ENCODE measurements at regions not wholly inside any gene's neighbourhood (a gene's known extent, or its start where the extent isn't known, plus 50 kb on each side); places are given as distances from the start of the nearest gene placed in this dataset.
"Not testable (repeated sequence)": the region's sequence is repeated elsewhere in the genome, so short reads cannot be mapped to it uniquely, and the experiment has no call there.

DNA sequence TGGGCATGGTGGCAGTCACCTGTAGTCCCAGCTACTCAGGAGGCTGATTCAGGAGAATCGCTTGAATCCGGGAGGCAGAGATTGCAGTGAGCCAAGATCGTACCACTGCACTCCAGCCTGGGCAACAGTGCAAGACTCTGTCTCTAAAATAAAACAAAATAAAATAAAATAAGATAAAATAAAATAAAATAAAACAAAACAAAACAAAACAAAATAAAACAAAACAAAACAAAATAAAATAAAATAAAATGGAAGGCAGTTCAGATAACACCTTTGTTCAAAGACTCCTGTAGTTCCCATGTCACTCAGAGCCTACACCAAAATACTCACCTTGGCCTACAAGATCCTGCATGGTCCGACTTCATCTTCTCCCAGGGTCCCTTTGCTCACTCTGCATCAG is 61.3 kb downstream of the SYF2 start:
- H3K9me3 Mint-ChIP-seq (ENCODE audit: insufficient read depth); DNase-seq; H3K27ac Mint-ChIP-seq; ATAC-seq; H3K36me3 Mint-ChIP-seq (ENCODE audit: low read depth); H3K4me3 Mint-ChIP-seq; H3K27me3 Mint-ChIP-seq (ENCODE audit: low read depth); POLR2A ChIA-PET; H3K4me1 Mint-ChIP-seq (ENCODE audit: low read depth); CTCF ChIA-PET: not testable (repeated sequence)

GRCh38 chr1:25170439-25170838 is 61.9 kb downstream of the SYF2 start:
- DNase-seq = no peak
- no peak for ATAC-seq
- POLR2A ChIA-PET = no interaction called here
- Mint-ChIP-seq H3K4me1 (ENCODE audit: low read depth) (no peaks in the 10 kb centered on the region), H3K4me3 (no peak overlapping the region), H3K9me3 (ENCODE audit: insufficient read depth) (no peaks in the 10 kb centered on the region), H3K27ac (no peak overlapping the region), H3K36me3 (ENCODE audit: low read depth) (no peaks in the 10 kb centered on the region), H3K27me3 (ENCODE audit: low read depth) (peaks cover 3% of the 10 kb centered on the region)
- CTCF ChIA-PET = no interaction called here

GRCh38 chr1:25169610-25170009 is 62.7 kb downstream of the SYF2 start:
- Mint-ChIP-seq H3K27ac (no peak overlapping the region), H3K9me3 (ENCODE audit: insufficient read depth) (no peaks in the 10 kb centered on the region), H3K4me3 (no peak overlapping the region), H3K36me3 (ENCODE audit: low read depth) (no peaks in the 10 kb centered on the region), H3K27me3 (ENCODE audit: low read depth) (peaks cover 6% of the 10 kb centered on the region), H3K4me1 (ENCODE audit: low read depth) (no peaks in the 10 kb centered on the region)
- POLR2A ChIA-PET = interaction anchor here (0.5 kb wide), 1 partner anchor 63 kb away, joined by 3 read pairs; no protein-coding TSS in a partner anchor
- no peak for ATAC-seq
- CTCF ChIA-PET = no interaction called here
- no peak for DNase-seq

- H3K36me3 Mint-ChIP-seq (ENCODE audit: low read depth) = no peaks in the 10 kb centered on the region
- ChIA-PET POLR2A (interaction anchor here (0.5 kb wide), 1 partner anchor 63 kb away, joined by 3 read pairs; no protein-coding TSS in a partner anchor), CTCF (no interaction called here)
- DNase-seq = no peak
- no peak overlapping the region for H3K4me3 Mint-ChIP-seq
- no peak for ATAC-seq
- no peaks in the 10 kb centered on the region for H3K9me3 Mint-ChIP-seq (ENCODE audit: insufficient read depth)
- no peaks in the 10 kb centered on the region for H3K4me1 Mint-ChIP-seq (ENCODE audit: low read depth)
- H3K27me3 Mint-ChIP-seq (ENCODE audit: low read depth) = peaks cover 7% of the 10 kb centered on the region
- no peak overlapping the region for H3K27ac Mint-ChIP-seq
Observed at GRCh38 chr1:25169168-25169567, 63.1 kb downstream of the SYF2 start.

DNA sequence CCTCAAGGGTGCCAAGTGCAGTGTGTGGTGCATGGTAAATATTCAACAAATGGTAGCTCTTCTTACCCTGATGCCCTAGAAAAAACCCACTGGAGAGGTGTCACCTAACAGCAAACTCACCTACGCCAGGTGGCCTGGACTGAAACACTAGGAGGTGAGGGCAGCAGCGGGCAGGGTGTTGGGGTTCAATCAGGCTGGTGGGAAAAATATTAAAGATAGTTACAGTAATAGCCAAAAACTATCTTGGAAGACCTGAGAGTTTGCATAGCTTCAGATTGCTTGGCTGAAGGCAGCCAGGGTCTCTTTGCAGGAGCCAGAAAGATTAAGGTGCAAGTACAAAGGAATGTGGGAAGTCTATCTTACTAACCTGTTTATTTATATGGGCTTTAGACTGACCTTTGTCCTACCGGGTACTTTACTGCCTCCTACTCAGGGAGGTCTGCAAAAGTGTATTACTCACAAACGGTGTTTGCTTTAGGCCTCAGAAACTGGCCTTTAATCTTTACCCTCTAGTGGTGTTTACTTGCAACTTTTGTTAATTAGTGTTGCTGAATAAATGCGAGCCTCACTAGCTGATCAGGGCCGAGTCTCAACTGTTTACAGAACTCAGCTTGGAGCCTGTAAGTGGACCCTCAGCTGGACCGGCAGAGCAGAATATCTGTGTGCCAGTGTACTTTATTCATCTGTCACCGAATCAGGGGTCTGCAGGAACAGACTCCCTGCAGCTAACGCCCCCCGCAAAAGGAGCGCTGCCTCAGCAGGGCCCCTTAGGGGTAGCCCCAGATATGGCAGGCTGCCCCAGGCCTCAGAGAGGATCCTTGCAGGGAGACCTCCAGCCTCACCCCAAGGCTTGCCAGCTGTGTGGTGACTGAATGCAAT is 63.9 kb downstream of the SYF2 start:
- ATAC-seq (no peak), DNase-seq (no peak)
- Mint-ChIP-seq H3K4me3 (no peak overlapping the region), H3K9me3 (ENCODE audit: insufficient read depth) (no peaks in the 10 kb centered on the region), H3K4me1 (ENCODE audit: low read depth) (no peaks in the 10 kb centered on the region), H3K27ac (no peak overlapping the region), H3K36me3 (ENCODE audit: low read depth) (no peaks in the 10 kb centered on the region), H3K27me3 (ENCODE audit: low read depth) (peaks cover 8% of the 10 kb centered on the region)
- ChIA-PET POLR2A (no interaction called here), CTCF (interaction anchor here (0.6 kb wide), 1 partner anchor 338 kb away, joined by 3 read pairs; no protein-coding TSS in a partner anchor)

- no peaks in the 10 kb centered on the region for H3K36me3 Mint-ChIP-seq (ENCODE audit: low read depth)
- ATAC-seq (no peak), DNase-seq (no peak)
- CTCF ChIA-PET = no interaction called here
- no peaks in the 10 kb centered on the region for H3K9me3 Mint-ChIP-seq (ENCODE audit: insufficient read depth)
- H3K27me3 Mint-ChIP-seq (ENCODE audit: low read depth) = peaks cover 14% of the 10 kb centered on the region
- no peaks in the 10 kb centered on the region for H3K4me1 Mint-ChIP-seq (ENCODE audit: low read depth)
- H3K27ac Mint-ChIP-seq = no peak overlapping the region
- POLR2A ChIA-PET = no interaction called here
- H3K4me3 Mint-ChIP-seq = no peak overlapping the region
Observed at GRCh38 chr1:25167269-25168192, 64.8 kb downstream of the SYF2 start.

GRCh38 chr1:25166847-25167246 is 65.5 kb downstream of the SYF2 start:
- no peaks in the 10 kb centered on the region for H3K9me3 Mint-ChIP-seq (ENCODE audit: insufficient read depth)
- no peaks in the 10 kb centered on the region for H3K36me3 Mint-ChIP-seq (ENCODE audit: low read depth)
- ChIA-PET POLR2A (no interaction called here), CTCF (no interaction called here)
- ATAC-seq = no peak
- no peak for DNase-seq
- no peak overlapping the region for H3K27ac Mint-ChIP-seq
- H3K27me3 Mint-ChIP-seq (ENCODE audit: low read depth) = peaks cover 16% of the 10 kb centered on the region
- H3K4me1 Mint-ChIP-seq (ENCODE audit: low read depth) = no peaks in the 10 kb centered on the region
- H3K4me3 Mint-ChIP-seq = no peak overlapping the region

GRCh38 chr1:25163986-25164385 is 68.3 kb downstream of the SYF2 start:
- no peak for DNase-seq
- H3K4me3 Mint-ChIP-seq = no peak overlapping the region
- ChIA-PET CTCF (interaction anchor here (0.6 to 2.1 kb wide), 3 partner anchors 12 to 87 kb away, joined by 3 to 5 read pairs (median 4); no protein-coding TSS in a partner anchor), POLR2A (no interaction called here)
- no peak overlapping the region for H3K27ac Mint-ChIP-seq
- no peak for ATAC-seq
- no peaks in the 10 kb centered on the region for H3K36me3 Mint-ChIP-seq (ENCODE audit: low read depth)
- H3K27me3 Mint-ChIP-seq (ENCODE audit: low read depth) = peaks cover 34% of the 10 kb centered on the region
- no peaks in the 10 kb centered on the region for H3K9me3 Mint-ChIP-seq (ENCODE audit: insufficient read depth)
- no peaks in the 10 kb centered on the region for H3K4me1 Mint-ChIP-seq (ENCODE audit: low read depth)

DNA sequence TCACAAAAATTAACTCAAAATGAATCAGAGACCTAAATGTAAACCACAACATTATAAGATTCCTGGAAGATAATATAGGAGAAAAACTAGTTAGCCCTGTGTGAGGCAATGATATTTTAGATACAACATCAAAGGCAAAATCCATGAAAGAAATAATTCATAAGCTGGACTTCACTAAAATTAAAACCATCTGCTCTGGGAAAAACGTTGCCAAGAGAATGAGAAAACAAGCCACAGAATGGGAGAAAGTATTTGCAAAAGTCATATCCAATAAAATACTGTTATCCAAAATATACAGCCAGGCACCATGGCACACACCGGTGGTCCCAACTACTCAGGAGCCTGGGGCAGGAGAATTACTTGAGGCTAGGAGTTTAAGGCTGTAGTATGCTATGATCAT is 70.3 kb downstream of the SYF2 start:
- no peak overlapping the region for H3K4me3 Mint-ChIP-seq
- CTCF ChIA-PET = no interaction called here
- H3K9me3 Mint-ChIP-seq (ENCODE audit: insufficient read depth) = no peaks in the 10 kb centered on the region
- H3K4me1 Mint-ChIP-seq (ENCODE audit: low read depth) = no peaks in the 10 kb centered on the region
- H3K36me3 Mint-ChIP-seq (ENCODE audit: low read depth) = no peaks in the 10 kb centered on the region
- H3K27ac Mint-ChIP-seq = no peak overlapping the region
- ATAC-seq (no peak), DNase-seq (no peak)
- POLR2A ChIA-PET = no interaction called here
- H3K27me3 Mint-ChIP-seq (ENCODE audit: low read depth) = peaks cover 43% of the 10 kb centered on the region

DNA sequence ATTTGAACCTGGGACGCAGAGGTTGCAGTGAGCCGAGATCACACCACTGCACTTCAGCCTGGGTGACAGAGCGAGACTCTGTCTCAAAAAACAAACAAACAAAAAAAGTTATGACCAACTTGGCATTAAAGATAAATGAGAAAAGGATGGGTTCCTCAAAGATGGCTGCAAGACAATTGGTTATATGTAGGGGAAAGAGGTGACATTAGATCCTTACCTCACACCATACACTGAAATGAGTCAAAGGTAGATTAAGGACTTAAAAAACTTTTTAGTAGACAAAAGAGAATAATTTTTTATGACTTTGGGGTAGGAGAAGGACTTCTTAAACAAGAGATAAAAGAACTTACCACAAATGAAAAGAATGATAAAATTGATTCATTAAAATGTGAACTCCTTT is 74.5 kb downstream of the SYF2 start:
- ATAC-seq = no peak

GRCh38 chr1:25150985-25151495 is 81.3 kb downstream of the SYF2 start:
- Mint-ChIP-seq H3K4me3 (no peak overlapping the region), H3K36me3 (ENCODE audit: low read depth) (no peaks in the 10 kb centered on the region), H3K27ac (no peak overlapping the region), H3K27me3 (ENCODE audit: low read depth) (peaks cover 51% of the 10 kb centered on the region), H3K4me1 (ENCODE audit: low read depth) (peaks cover 5% of the 10 kb centered on the region), H3K9me3 (ENCODE audit: insufficient read depth) (no peaks in the 10 kb centered on the region)
- ATAC-seq = no peak
- ChIA-PET CTCF (interaction anchor here (0.8 kb wide), 1 partner anchor 218 kb away, joined by 3 read pairs; no protein-coding TSS in a partner anchor), POLR2A (no interaction called here)
- DNase-seq = no peak

More for the DNA sequence above, 74.5 kb downstream of the SYF2 start:
- POLR2A ChIA-PET = no interaction called here
- Mint-ChIP-seq H3K9me3 (ENCODE audit: insufficient read depth) (no peaks in the 10 kb centered on the region), H3K36me3 (ENCODE audit: low read depth) (no peaks in the 10 kb centered on the region), H3K27ac (no peak overlapping the region), H3K4me1 (ENCODE audit: low read depth) (no peaks in the 10 kb centered on the region), H3K27me3 (ENCODE audit: low read depth) (peaks cover 52% of the 10 kb centered on the region), H3K4me3 (no peak overlapping the region)
- DNase-seq = no peak
- CTCF ChIA-PET = no interaction called here
